Breast epithelium (tissue), 4 donors: ENCODE measurements at regions not wholly inside any gene's neighbourhood (a gene's known extent, or its start where the extent isn't known, plus 50 kb on each side); places are given as distances from the start of the nearest gene placed in this dataset.

ENCODE experiments used
- DNase-seq, 2 donors: peaks; one replicate each; pipeline ENCODE4 v3.0.0-alpha.2; 2019; ENCODE audit warnings: low spot score in 2 of 2
- H3K27ac ChIP-seq, 2 donors: fragments of 200-600 bp; sonication (generic) in 1 of 2; one replicate each; pipeline ENCODE4 v1.5.1; 2016 to 2019; ENCODE audit warnings: mild to moderate bottlenecking in 1 of 2
- H3K27me3 ChIP-seq, 2 donors: fragments of 200-600 bp; sonication (generic) in 1 of 2; one replicate each; pipeline versions ENCODE4 v1.5.1 to v1.6.0; 2017 to 2019; ENCODE audit warnings: control low read depth in 1 of 2, mild to moderate bottlenecking in 1 of 2
- H3K36me3 ChIP-seq: fragments of 200-600 bp; one replicate; pipeline ENCODE4 v1.5.1; 2019
- H3K4me1 ChIP-seq, 2 donors: fragments of 200-600 bp; sonication (generic); one replicate each; pipeline ENCODE4 v1.5.1; 2016 to 2019; ENCODE audit warnings: control low read depth in 1 of 2
- H3K4me3 ChIP-seq, 3 donors: fragments of 200-600 bp; sonication (generic); 1 replicate in 2 of 3; 2 replicates in 1 of 3; pipeline ENCODE4 v1.5.1; 2016 to 2019; ENCODE audit warnings: mild to moderate bottlenecking in 3 of 3, moderate library complexity in 2 of 3
- H3K9me3 ChIP-seq, 2 donors: fragments of 200-600 bp; sonication (generic) in 1 of 2; one replicate each; pipeline ENCODE4 v1.5.1; 2016 to 2019; ENCODE audit warnings: control low read depth in 1 of 2
- CTCF ChIP-seq, 3 donors: fragments of 450-650 bp; IDR thresholded peaks; one replicate each; pipeline ENCODE4 v1.5.1; 2016 to 2017; ENCODE audit warnings: antibody characterized with exemption in 3 of 3, mild to moderate bottlenecking in 3 of 3, moderate library complexity in 3 of 3
- POLR2A ChIP-seq: fragments of 450-650 bp; IDR thresholded peaks from one replicate; pipeline ENCODE4 v1.6.1; 2016; ENCODE audit warnings: antibody characterized with exemption, mild to moderate bottlenecking, moderate library complexity
- POLR2AphosphoS5 ChIP-seq, 3 donors: sonication (generic); formaldehyde crosslinking; IDR thresholded peaks; one replicate each; pipeline ENCODE4 v1.6.1; 2017; ENCODE audit warnings: antibody characterized with exemption in 3 of 3
- intact Hi-C: fragments of 100-400 bp; cut with DNase I; formaldehyde crosslinking; loops from one replicate; pipeline ENCODE4 v1.15.1; 2023; ENCODE audit warnings: low total_unique reads

DNA sequence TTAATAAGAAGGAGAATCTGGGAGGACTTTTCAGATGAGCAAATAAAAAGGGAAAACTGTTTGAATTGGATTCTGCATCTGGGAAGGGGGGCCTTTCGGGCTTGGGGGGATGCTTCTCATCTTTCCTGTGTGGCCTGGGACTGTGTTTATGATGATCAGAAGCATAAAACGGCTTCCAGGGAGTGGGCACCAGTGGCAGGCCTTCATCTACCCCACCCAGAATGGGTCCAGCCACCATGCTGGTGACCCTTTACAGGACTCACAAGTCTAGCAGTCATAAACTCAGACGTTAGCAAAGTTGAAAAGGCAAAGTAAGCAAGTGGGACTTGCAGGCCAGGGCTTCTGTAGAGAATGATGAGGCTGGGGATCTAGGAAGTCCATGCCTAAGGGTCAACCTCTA, 198.3 kb upstream of the ZMIZ1 start:
- H3K4me1 ChIP-seq: peaks cover 0 to 4% of the 10 kb centered on the region in 2 donors
- no peak for TF ChIP-seq CTCF (IDR thresholded peaks at IDR 0.05)
- TF ChIP-seq POLR2AphosphoS5 (IDR thresholded peaks at IDR 0.05): no peak
- TF ChIP-seq POLR2A: no peak
- H3K4me3 ChIP-seq: no peak overlapping the region
- H3K27me3 ChIP-seq: no peaks in the 10 kb centered on the region
- DNase-seq: no peak
- no peaks in the 10 kb centered on the region for H3K9me3 ChIP-seq
- no peak overlapping the region for H3K27ac ChIP-seq
- no peaks in the 10 kb centered on the region for H3K36me3 ChIP-seq
- intact Hi-C loops: no loop called here

- no peak for DNase-seq
- TF ChIP-seq CTCF (IDR thresholded peaks at IDR 0.05) (no peak), POLR2A (no peak), POLR2AphosphoS5 (IDR thresholded peaks at IDR 0.05) (no peak)
- Histone ChIP-seq H3K4me3 (no peak overlapping the region), H3K27me3 (no peaks in the 10 kb centered on the region), H3K27ac (no peak overlapping the region), H3K4me1 (no peaks in the 10 kb centered on the region), H3K9me3 (no peaks in the 10 kb centered on the region), H3K36me3 (no peaks in the 10 kb centered on the region)
- intact Hi-C loops: no loop called here
Observed at GRCh38 chr10:78871796-78872195, 197.0 kb upstream of the ZMIZ1 start.

- H3K27ac ChIP-seq: no peak overlapping the region
- TF ChIP-seq CTCF (IDR thresholded peaks at IDR 0.05) (no peak), POLR2AphosphoS5 (IDR thresholded peaks at IDR 0.05) (no peak), POLR2A (no peak)
- H3K36me3 ChIP-seq: no peaks in the 10 kb centered on the region
- intact Hi-C loops: no loop called here
- no peaks in the 10 kb centered on the region for H3K27me3 ChIP-seq
- H3K4me1 ChIP-seq: no peaks in the 10 kb centered on the region
- no peak overlapping the region for H3K4me3 ChIP-seq
- no peaks in the 10 kb centered on the region for H3K9me3 ChIP-seq
- DNase-seq: no peak
Observed at GRCh38 chr10:78873413-78873812, 195.4 kb upstream of the ZMIZ1 start.

- no peaks in the 10 kb centered on the region for H3K9me3 ChIP-seq
- no peak for DNase-seq
- TF ChIP-seq POLR2AphosphoS5 (IDR thresholded peaks at IDR 0.05) (no peak), CTCF (IDR thresholded peaks at IDR 0.05) (no peak), POLR2A (no peak)
- intact Hi-C loops: no loop called here
- H3K4me3 ChIP-seq: no peak overlapping the region
- no peaks in the 10 kb centered on the region for H3K27me3 ChIP-seq
- H3K36me3 ChIP-seq: no peaks in the 10 kb centered on the region
- H3K27ac ChIP-seq: no peak overlapping the region
- H3K4me1 ChIP-seq: no peaks in the 10 kb centered on the region
Observed at GRCh38 chr10:78875331-78875877, 193.4 kb upstream of the ZMIZ1 start.

DNA sequence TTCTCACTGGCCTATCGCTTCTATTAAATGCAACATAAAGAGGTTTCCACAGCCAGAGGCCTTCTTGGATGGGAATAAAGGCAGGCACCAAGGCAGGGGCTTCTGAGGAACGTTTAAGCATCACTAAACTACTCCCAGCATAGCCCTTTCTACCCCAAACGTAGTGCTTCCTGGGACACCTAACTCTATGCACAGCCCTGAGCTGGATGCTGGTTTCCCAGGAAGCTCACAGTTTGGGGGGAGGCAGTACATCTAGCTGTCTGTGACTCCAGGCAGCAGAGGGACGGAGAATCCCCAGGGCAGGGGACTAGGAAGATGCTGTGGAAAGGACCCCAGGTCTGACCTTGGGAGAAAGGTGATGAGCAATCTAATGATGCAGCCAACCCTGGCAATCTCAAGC, 192.8 kb upstream of the ZMIZ1 start:
- no peaks in the 10 kb centered on the region for H3K36me3 ChIP-seq
- no peak for DNase-seq
- intact Hi-C loops: no loop called here
- no peak for TF ChIP-seq CTCF (IDR thresholded peaks at IDR 0.05)
- no peak for TF ChIP-seq POLR2AphosphoS5 (IDR thresholded peaks at IDR 0.05)
- no peak for TF ChIP-seq POLR2A
- H3K27ac ChIP-seq: no peak overlapping the region
- H3K9me3 ChIP-seq: no peaks in the 10 kb centered on the region
- no peak overlapping the region for H3K4me3 ChIP-seq
- H3K4me1 ChIP-seq: no peaks in the 10 kb centered on the region
- no peaks in the 10 kb centered on the region for H3K27me3 ChIP-seq
